ENCODE measurements at regions not wholly inside any gene's neighbourhood (a gene's known extent, or its start where the extent isn't known, plus 50 kb on each side); places are given as distances from the start of the nearest gene placed in this dataset.

GRCh38 chr13:81670048-81670447 is 1329.1 kb upstream of the SPRY2 start:
- TF ChIP-seq CTCF (IDR thresholded peaks at IDR 0.05) = no peak
- H3K36me3 ChIP-seq = no peaks in the 10 kb centered on the region
- intact Hi-C loops (cut with DNase I) = no loop called here
- no peaks in the 10 kb centered on the region for H3K27me3 ChIP-seq
- H3K9ac ChIP-seq (ENCODE audit: low read depth in 2 of 2, low read length in 2 of 2) = no peak overlapping the region
- H3K27ac ChIP-seq = no peak overlapping the region
- H3K4me3 ChIP-seq = no peak overlapping the region
- H3K9me3 ChIP-seq = no peaks in the 10 kb centered on the region
- DNase-seq = no peak
- H3K4me1 ChIP-seq = no peaks in the 10 kb centered on the region

GRCh38 chr13:81664872-81665271 is 1323.9 kb upstream of the SPRY2 start:
- Histone ChIP-seq H3K27me3 (no peaks in the 10 kb centered on the region), H3K9ac (ENCODE audit: low read depth in 2 of 2, low read length in 2 of 2) (no peak overlapping the region), H3K36me3 (no peaks in the 10 kb centered on the region), H3K4me1 (no peaks in the 10 kb centered on the region), H3K4me3 (no peak overlapping the region), H3K27ac (no peak overlapping the region), H3K9me3 (no peaks in the 10 kb centered on the region)
- TF ChIP-seq CTCF (IDR thresholded peaks at IDR 0.05) = no peak
- no peak for DNase-seq
- intact Hi-C loops (cut with DNase I) = no loop called here

- no peak for DNase-seq
- H3K36me3 ChIP-seq = no peaks in the 10 kb centered on the region
- no peaks in the 10 kb centered on the region for H3K9me3 ChIP-seq
- TF ChIP-seq CTCF (IDR thresholded peaks at IDR 0.05) = no peak
- H3K27me3 ChIP-seq = no peaks in the 10 kb centered on the region
- no peak overlapping the region for H3K27ac ChIP-seq
- intact Hi-C loops (cut with DNase I) = no loop called here
- H3K4me3 ChIP-seq = no peak overlapping the region
- H3K4me1 ChIP-seq = no peaks in the 10 kb centered on the region
- no peak overlapping the region for H3K9ac ChIP-seq (ENCODE audit: low read depth in 2 of 2, low read length in 2 of 2)
Measured at GRCh38 chr13:81659984-81660383, 1319.1 kb upstream of the SPRY2 start.

- H3K4me1 ChIP-seq = no peaks in the 10 kb centered on the region
- no peak overlapping the region for H3K9ac ChIP-seq (ENCODE audit: low read depth in 2 of 2, low read length in 2 of 2)
- no peaks in the 10 kb centered on the region for H3K9me3 ChIP-seq
- H3K27ac ChIP-seq = no peak overlapping the region
- intact Hi-C loops (cut with DNase I) = no loop called here
- no peak overlapping the region for H3K4me3 ChIP-seq
- no peaks in the 10 kb centered on the region for H3K27me3 ChIP-seq
- DNase-seq = no peak
- TF ChIP-seq CTCF (IDR thresholded peaks at IDR 0.05) = no peak
- no peaks in the 10 kb centered on the region for H3K36me3 ChIP-seq
Measured at GRCh38 chr13:81658598-81659370, 1317.9 kb upstream of the SPRY2 start.

- no peak overlapping the region for H3K4me3 ChIP-seq
- no peaks in the 10 kb centered on the region for H3K4me1 ChIP-seq
- no peaks in the 10 kb centered on the region for H3K36me3 ChIP-seq
- no peak for DNase-seq
- no peak overlapping the region for H3K27ac ChIP-seq
- intact Hi-C loops (cut with DNase I) = no loop called here
- no peaks in the 10 kb centered on the region for H3K9me3 ChIP-seq
- H3K9ac ChIP-seq (ENCODE audit: low read depth in 2 of 2, low read length in 2 of 2) = no peak overlapping the region
- no peaks in the 10 kb centered on the region for H3K27me3 ChIP-seq
- no peak for TF ChIP-seq CTCF (IDR thresholded peaks at IDR 0.05)
Measured at GRCh38 chr13:81639984-81640582, 1299.2 kb upstream of the SPRY2 start.

All from colonic mucosa (tissue), 4 donors.